SK-N-SH treated with all-trans-retinoic acid at 6 μM for 48 hours (cell line): ENCODE measurements at regions not wholly inside any gene's neighbourhood (a gene's known extent, or its start where the extent isn't known, plus 50 kb on each side); places are given as distances from the start of the nearest gene placed in this dataset.
A peak's percentile ranks its signal among the peaks of the same experiment; 100 is the strongest.

ENCODE experiments used
- ATAC-seq: fragments of 200-7000 bp; cut with Tn5 transposase; 3 replicates; pipeline ENCODE4 v1.9.1; 2020; ENCODE audit warnings: mild to moderate bottlenecking, moderate library complexity
- ARNTL ChIP-seq: fragments of 450-650 bp; formaldehyde crosslinking; IDR thresholded peaks from 2 replicates; pipeline ENCODE4 v1.5.0; 2020; ENCODE audit warnings: low read depth, mild to moderate bottlenecking, moderate library complexity, borderline replicate concordance
- BACH2 ChIP-seq: fragments of 250-450 bp; sonication (Bioruptor Pico); IDR thresholded peaks from 2 replicates; pipeline ENCODE4 v1.9.0; 2021; ENCODE audit warnings: mild to moderate bottlenecking, borderline replicate concordance
- CREB5 ChIP-seq: fragments of 250-450 bp; sonication (Bioruptor Pico); IDR thresholded peaks from 2 replicates; pipeline ENCODE4 v1.5.1; 2020; ENCODE audit warnings: low read depth, mild to moderate bottlenecking, moderate library complexity
- CSDC2 ChIP-seq: fragments of 250-450 bp; sonication (Bioruptor Pico); IDR thresholded peaks from 2 replicates; pipeline ENCODE4 v1.5.0; 2020; ENCODE audit warnings: mild to moderate bottlenecking, moderate library complexity
- CSRNP3 ChIP-seq: fragments of 250-450 bp; sonication (Bioruptor Pico); IDR thresholded peaks from 2 replicates; pipeline ENCODE4 v1.5.1; 2021; ENCODE audit warnings: mild to moderate bottlenecking, moderate library complexity
- ESRRG ChIP-seq: fragments of 250-450 bp; sonication (Bioruptor Pico); IDR thresholded peaks from 2 replicates; pipeline ENCODE4 v1.6.1; 2021; ENCODE audit warnings: mild to moderate bottlenecking
- GLIS3 ChIP-seq: fragments of 250-450 bp; sonication (Bioruptor Pico); IDR thresholded peaks from 2 replicates; pipeline ENCODE4 v1.5.0; 2020; ENCODE audit warnings: mild to moderate bottlenecking, moderate library complexity
- ISL1 ChIP-seq: fragments of 250-450 bp; sonication (Bioruptor Pico); IDR thresholded peaks from 2 replicates; pipeline ENCODE4 v2.1.2; 2022; ENCODE audit warnings: mild to moderate bottlenecking, moderate library complexity
- PATZ1 ChIP-seq: fragments of 250-450 bp; sonication (Bioruptor Pico); IDR thresholded peaks from 2 replicates; pipeline ENCODE4 v1.8.0; 2020; ENCODE audit warnings: mild to moderate bottlenecking, moderate library complexity, borderline replicate concordance
- POU6F1 ChIP-seq: fragments of 250-450 bp; sonication (Bioruptor Pico); IDR thresholded peaks from 2 replicates; pipeline ENCODE4 v1.8.0; 2021; ENCODE audit warnings: low read depth, mild to moderate bottlenecking, moderate library complexity, borderline replicate concordance
- PPARA ChIP-seq: fragments of 250-450 bp; sonication (Bioruptor Pico); IDR thresholded peaks from 2 replicates; pipeline ENCODE4 v1.5.0; 2020; ENCODE audit warnings: mild to moderate bottlenecking, borderline replicate concordance
- RARB ChIP-seq: fragments of 250-450 bp; sonication (Bioruptor Pico); IDR thresholded peaks from 2 replicates; pipeline ENCODE4 v1.8.0; 2021; ENCODE audit warnings: mild to moderate bottlenecking, moderate library complexity
- TCF4 ChIP-seq: fragments of 250-450 bp; sonication (Bioruptor Pico); IDR thresholded peaks from 2 replicates; pipeline ENCODE4 v1.8.0; 2021; ENCODE audit warnings: mild to moderate bottlenecking, moderate library complexity, borderline replicate concordance
- TOX ChIP-seq: fragments of 250-450 bp; sonication (Bioruptor Pico); IDR thresholded peaks from 2 replicates; pipeline ENCODE4 v1.8.0; 2021; ENCODE audit warnings: mild to moderate bottlenecking, moderate library complexity, borderline replicate concordance
- TSHZ2 ChIP-seq: fragments of 250-450 bp; sonication (Bioruptor Pico); IDR thresholded peaks from 2 replicates; pipeline ENCODE4 v1.5.0; 2020; ENCODE audit warnings: mild to moderate bottlenecking, moderate library complexity
- ZC3H10 ChIP-seq: fragments of 250-450 bp; sonication (Bioruptor Pico); IDR thresholded peaks from 2 replicates; pipeline ENCODE4 v1.5.1; 2021; ENCODE audit warnings: mild to moderate bottlenecking, moderate library complexity
- ZFP3 ChIP-seq: fragments of 250-450 bp; sonication (Bioruptor Pico); IDR thresholded peaks from 2 replicates; pipeline ENCODE4 v1.5.0; 2020; ENCODE audit warnings: mild to moderate bottlenecking, moderate library complexity
- ZFP30 ChIP-seq: fragments of 450-650 bp; formaldehyde crosslinking; IDR thresholded peaks from 2 replicates; pipeline ENCODE4 v1.5.0; 2022; ENCODE audit warnings: mild to moderate bottlenecking, moderate library complexity
- ZNF565 ChIP-seq: fragments of 450-650 bp; formaldehyde crosslinking; conservative IDR thresholded peaks from 2 replicates; pipeline ENCODE4 v1.5.0; 2020; ENCODE audit warnings: low read depth, mild to moderate bottlenecking, moderate library complexity
- ZNF8 ChIP-seq: fragments of 450-650 bp; formaldehyde crosslinking; IDR thresholded peaks from 2 replicates; pipeline ENCODE4 v1.5.0; 2020; ENCODE audit warnings: mild to moderate bottlenecking, moderate library complexity

GRCh38 chr16:86863609-86864008, 285.3 kb downstream of the FOXL1 start (continued):
- TF ChIP-seq TOX (CRISPR knock-in tag) (no peak), CREB5 (CRISPR knock-in tag) (no peak), TCF4 (no peak), CSRNP3 (no peak)

- TF ChIP-seq ESRRG (no peak), ZNF565 (CRISPR knock-in tag) (no peak)
- TF ChIP-seq, all 23 proteins: peak for 0
- no peak for ATAC-seq
These were observed 286.2 kb downstream of the FOXL1 start for GRCh38 chr16:86864586-86864985.

GRCh38 chr16:86865851-86866662, 287.7 kb downstream of the FOXL1 start:
- TF ChIP-seq TSHZ2 (CRISPR knock-in tag) = no peak
- no peak for TF ChIP-seq CREB5 (CRISPR knock-in tag)
- no peak for TF ChIP-seq GLIS3 (CRISPR knock-in tag)
- TF ChIP-seq ZNF565 (CRISPR knock-in tag) = no peak
- TF ChIP-seq CSDC2 (CRISPR knock-in tag) = no peak
- TF ChIP-seq PPARA = no peak
- no peak for TF ChIP-seq BACH2
- no peak for TF ChIP-seq ZFP3 (CRISPR knock-in tag)
- TF ChIP-seq RARB (CRISPR knock-in tag) = no peak
- TF ChIP-seq ARNTL (CRISPR knock-in tag) = no peak
- no peak for TF ChIP-seq POU6F1 (CRISPR knock-in tag)
- TF ChIP-seq TOX (CRISPR knock-in tag) = no peak
- TF ChIP-seq ZC3H10 (CRISPR knock-in tag) = no peak
- no peak for TF ChIP-seq ZFP30 (CRISPR knock-in tag)
- TF ChIP-seq TCF4 = no peak
- no peak for TF ChIP-seq ESRRG
- TF ChIP-seq ISL1 = no peak
- TF ChIP-seq PATZ1 (CRISPR knock-in tag) = no peak
- no peak for TF ChIP-seq ZNF8 (CRISPR knock-in tag)
- peak; percentile 37; the same call in 1 of the 3 replicates for ATAC-seq
